ENCODE measurements at regions not wholly inside any gene's neighbourhood (a gene's known extent, or its start where the extent isn't known, plus 50 kb on each side); places are given as distances from the start of the nearest gene placed in this dataset.

DNA sequence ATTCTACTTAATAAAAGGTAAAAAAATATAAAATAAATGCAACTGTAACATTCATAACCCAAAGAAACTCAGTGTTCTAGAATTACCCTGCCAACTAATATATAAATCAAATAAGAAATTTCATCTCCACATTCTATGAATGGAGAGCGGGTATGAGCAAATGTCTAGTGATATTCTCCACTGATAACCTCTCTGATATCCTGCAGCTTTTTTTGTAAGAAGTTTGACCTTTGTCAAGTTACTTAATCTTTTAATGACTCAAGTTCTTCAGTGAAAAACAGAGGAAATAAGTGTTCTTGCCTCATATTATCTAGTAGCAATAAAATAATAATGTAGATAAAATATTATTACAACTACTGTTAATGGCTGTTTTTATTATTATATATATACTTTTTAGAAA, 1275.6 kb upstream of the CDH9 start:
- intact Hi-C loops (cut with micrococcal nuclease) = loop anchor here (1.0 kb wide), 1 partner anchor 157 kb away; no protein-coding TSS in a partner anchor
- BruUV-seq (replicated peaks) = no TSS peak
- TF ChIP-seq EZH2 (IDR thresholded peaks at IDR 0.05; ENCODE audit: borderline replicate concordance, low read depth, low read length, severe bottlenecking) (no peak), GATA2 (IDR thresholded peaks at IDR 0.05; ENCODE audit: insufficient read depth, insufficient read length, low read depth, low read length) (peak; percentile 65), POLR2A (IDR thresholded peaks at IDR 0.05; ENCODE audit: low read depth, low read length) (no peak)

DNA sequence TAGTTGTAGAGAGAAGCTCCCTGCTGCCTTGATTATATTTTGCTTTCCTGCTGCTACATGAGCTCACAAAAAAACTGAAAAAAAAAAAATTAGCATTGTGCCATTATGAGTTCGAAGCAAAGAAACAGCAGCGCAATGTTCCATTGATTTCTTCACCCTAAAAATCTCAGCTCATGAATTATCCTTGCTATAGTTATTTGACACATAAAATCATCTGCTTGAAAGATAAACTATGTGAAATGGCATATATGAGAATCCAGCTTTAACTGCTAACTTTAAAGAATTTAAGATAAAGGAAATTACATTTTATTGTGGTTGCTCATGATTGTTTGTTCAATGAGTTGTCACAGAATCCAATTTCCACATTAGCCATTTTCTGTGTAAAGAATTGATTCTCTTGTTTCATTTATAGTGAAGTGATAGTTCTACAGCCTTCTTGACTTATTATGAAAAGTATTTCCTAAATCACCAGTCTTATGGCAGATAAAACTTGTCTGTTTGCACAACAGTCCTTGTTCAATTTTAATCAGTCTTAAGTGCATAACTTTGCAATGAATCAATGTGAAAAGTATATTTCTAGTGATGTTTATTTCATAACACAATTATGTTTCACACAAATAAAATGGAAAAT, 1275.0 kb upstream of the CDH9 start:
- ChIA-PET CTCF (interaction anchor here (0.7 kb wide), 1 partner anchor 31 kb away, joined by 3 read pairs; no protein-coding TSS in a partner anchor), POLR2A (no interaction called here)
- peak overlapping the region; percentile 16 for H3K9ac ChIP-seq (replicated peaks; ENCODE audit: extremely low read depth, insufficient read depth, low read length)
- H3K9me3 ChIP-seq (replicated peaks; ENCODE audit: control insufficient read depth, insufficient read depth, low read length) = no peaks in the 10 kb centered on the region
- H2AFZ ChIP-seq (ENCODE audit: low read depth, low read length) = no peak overlapping the region
- no peaks in the 10 kb centered on the region for H3K27me3 ChIP-seq (ENCODE audit: control insufficient read depth in 2 of 2, insufficient read depth in 2 of 2, low read length in 2 of 2)
- BruUV-seq (replicated peaks) = TSS peak; percentile 50
- intact Hi-C loops (cut with micrococcal nuclease) = no loop called here
- peaks cover 5% of the 10 kb centered on the region for H3K4me1 ChIP-seq (ENCODE audit: control insufficient read depth, extremely low read depth, insufficient read depth, low read length)
- DNase-seq (ENCODE audit: low read depth, low spot score) (peak; percentile 7), FAIRE-seq (no peak)
- no peaks in the 10 kb centered on the region for H4K20me1 ChIP-seq (replicated peaks; ENCODE audit: control insufficient read depth, extremely low read depth, insufficient read depth, low read length)
- H3K79me2 ChIP-seq (ENCODE audit: control insufficient read depth, insufficient read depth, low read length) = no peaks in the 10 kb centered on the region
- no peaks in the 10 kb centered on the region for H3K36me3 ChIP-seq (ENCODE audit: control insufficient read depth in 2 of 2, extremely low read depth in 1 of 2, insufficient read depth in 2 of 2, low read length in 2 of 2)
- peak overlapping the region; percentile 8 for H3K4me2 ChIP-seq (ENCODE audit: insufficient read depth, low read length)
- peak overlapping the region; percentile 57 for H3K27ac ChIP-seq (ENCODE audit: insufficient read depth, low read depth, low read length)
- H3K4me3 ChIP-seq (replicated peaks in 1 of 3; ENCODE audit: insufficient read depth in 1 of 3, low read depth in 1 of 3, low read length in 3 of 3) = no peak overlapping the region
- dilution Hi-C loops (cut with MboI; ENCODE audit: extremely low pct_ligation_motif_present, low sequenced_read_pairs) = no loop called here
- no peak for TF ChIP-seq EZH2 (IDR thresholded peaks at IDR 0.05; ENCODE audit: borderline replicate concordance, low read depth, low read length, severe bottlenecking)
- no peak for TF ChIP-seq POLR2A (IDR thresholded peaks at IDR 0.05; ENCODE audit: low read depth, low read length)
- TF ChIP-seq, protein P1, sequence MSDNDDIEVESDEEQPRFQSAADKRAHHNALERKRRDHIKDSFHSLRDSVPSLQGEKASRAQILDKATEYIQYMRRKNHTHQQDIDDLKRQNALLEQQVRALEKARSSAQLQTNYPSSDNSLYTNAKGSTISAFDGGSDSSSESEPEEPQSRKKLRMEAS (IDR thresholded peaks at IDR 0.05; ENCODE audit: insufficient read depth, insufficient read length) = no peak
- TF ChIP-seq POLR2AphosphoS5 (IDR thresholded peaks at IDR 0.05; ENCODE audit: insufficient read depth, low read depth, low read length) = no peak
- H3K9me1 ChIP-seq (replicated peaks; ENCODE audit: control insufficient read depth, extremely low read depth, insufficient read depth, low read length) = no peaks in the 10 kb centered on the region

More for the DNA sequence above, 1275.6 kb upstream of the CDH9 start:
- H3K36me3 ChIP-seq (ENCODE audit: control insufficient read depth in 2 of 2, extremely low read depth in 1 of 2, insufficient read depth in 2 of 2, low read length in 2 of 2) = no peaks in the 10 kb centered on the region
- ChIA-PET CTCF (no interaction called here), POLR2A (no interaction called here)
- peak overlapping the region; percentile 16 for H3K9ac ChIP-seq (replicated peaks; ENCODE audit: extremely low read depth, insufficient read depth, low read length)
- H3K4me3 ChIP-seq (replicated peaks in 1 of 3; ENCODE audit: insufficient read depth in 1 of 3, low read depth in 1 of 3, low read length in 3 of 3) = no peak overlapping the region
- FAIRE-seq = no peak
- no peaks in the 10 kb centered on the region for H4K20me1 ChIP-seq (replicated peaks; ENCODE audit: control insufficient read depth, extremely low read depth, insufficient read depth, low read length)
- H3K27ac ChIP-seq (ENCODE audit: insufficient read depth, low read depth, low read length) = peak overlapping the region; percentile 57
- peaks cover 5% of the 10 kb centered on the region for H3K4me1 ChIP-seq (ENCODE audit: control insufficient read depth, extremely low read depth, insufficient read depth, low read length)
- peak overlapping the region; percentile 11 for H3K4me2 ChIP-seq (ENCODE audit: insufficient read depth, low read length)
- no peaks in the 10 kb centered on the region for H3K27me3 ChIP-seq (ENCODE audit: control insufficient read depth in 2 of 2, insufficient read depth in 2 of 2, low read length in 2 of 2)
- no peaks in the 10 kb centered on the region for H3K9me1 ChIP-seq (replicated peaks; ENCODE audit: control insufficient read depth, extremely low read depth, insufficient read depth, low read length)
- dilution Hi-C loops (cut with MboI; ENCODE audit: extremely low pct_ligation_motif_present, low sequenced_read_pairs) = no loop called here
- no peaks in the 10 kb centered on the region for H3K9me3 ChIP-seq (replicated peaks; ENCODE audit: control insufficient read depth, insufficient read depth, low read length)
- DNase-seq (ENCODE audit: low read depth, low spot score) = no peak
- no peaks in the 10 kb centered on the region for H3K79me2 ChIP-seq (ENCODE audit: control insufficient read depth, insufficient read depth, low read length)
- no peak overlapping the region for H2AFZ ChIP-seq (ENCODE audit: low read depth, low read length)

All from endothelial cell of umbilical vein (primary cell).